ENCODE measurements at regions not wholly inside any gene's neighbourhood (a gene's known extent, or its start where the extent isn't known, plus 50 kb on each side); places are given as distances from the start of the nearest gene placed in this dataset.

- WGBS, 4 donors: 51 to 61% (median 55%) methylated on average over 3 of the region's 3 CpGs
- H3K36me3 ChIP-seq: no peaks in the 10 kb centered on the region
- H3K27ac ChIP-seq: no peak overlapping the region
- peaks cover 0 to 38% (median 13%) of the 10 kb centered on the region in 12 donors for H3K9me3 ChIP-seq
- no peak for TF ChIP-seq POLR2A (IDR thresholded peaks at IDR 0.05)
- ATAC-seq (no peak), DNase-seq (no peak)
- no peaks in the 10 kb centered on the region for H3K27me3 ChIP-seq
- H3K4me1 ChIP-seq: no peaks in the 10 kb centered on the region
- intact Hi-C loops (cut with DNase I): no loop called here
- H3K4me3 ChIP-seq: no peak overlapping the region
Observed at GRCh38 chr4:20181926-20182325, 69.8 kb upstream of the SLIT2 start.

GRCh38 chr4:20180509-20180908 lies 71.2 kb upstream of the SLIT2 start:
- H3K4me3 ChIP-seq: no peak overlapping the region
- H3K4me1 ChIP-seq: no peaks in the 10 kb centered on the region
- no peak for TF ChIP-seq POLR2A (IDR thresholded peaks at IDR 0.05)
- TF ChIP-seq CTCF (IDR thresholded peaks at IDR 0.05): no peak
- no peak overlapping the region for H3K27ac ChIP-seq
- H3K36me3 ChIP-seq: no peaks in the 10 kb centered on the region
- peaks cover 0 to 52% (median 17%) of the 10 kb centered on the region in 12 donors for H3K9me3 ChIP-seq
- H3K27me3 ChIP-seq: no peaks in the 10 kb centered on the region
- DNase-seq (no peak), ATAC-seq (no peak)
- intact Hi-C loops (cut with DNase I): no loop called here

- no peaks in the 10 kb centered on the region for H3K27me3 ChIP-seq
- no peak overlapping the region for H3K27ac ChIP-seq
- intact Hi-C loops (cut with DNase I): no loop called here
- H3K4me1 ChIP-seq: no peaks in the 10 kb centered on the region
- no peak overlapping the region for H3K4me3 ChIP-seq
- ATAC-seq (no peak), DNase-seq (no peak)
- TF ChIP-seq CTCF (IDR thresholded peaks at IDR 0.05) (no peak), POLR2A (IDR thresholded peaks at IDR 0.05) (no peak)
- H3K9me3 ChIP-seq: peaks cover 0 to 45% (median 17%) of the 10 kb centered on the region in 12 donors
- H3K36me3 ChIP-seq: no peaks in the 10 kb centered on the region
- 91 to 95% (median 92%) methylated on average over 14 to 24 of the region's 24 CpGs for WGBS, 4 donors
Observed at GRCh38 chr4:20178902-20179576, 72.7 kb upstream of the SLIT2 start.

- WGBS, 4 donors: 82 to 88% (median 83%) methylated on average over 2 of the region's 2 CpGs
- Histone ChIP-seq H3K9me3 (peaks cover 0 to 43% (median 17%) of the 10 kb centered on the region in 12 donors), H3K4me3 (no peak overlapping the region), H3K27ac (no peak overlapping the region), H3K27me3 (no peaks in the 10 kb centered on the region), H3K36me3 (no peaks in the 10 kb centered on the region), H3K4me1 (no peaks in the 10 kb centered on the region)
- ATAC-seq (no peak), DNase-seq (no peak)
- TF ChIP-seq CTCF (IDR thresholded peaks at IDR 0.05) (no peak), POLR2A (IDR thresholded peaks at IDR 0.05) (no peak)
- intact Hi-C loops (cut with DNase I): no loop called here
Observed at GRCh38 chr4:20176881-20177280, 74.8 kb upstream of the SLIT2 start.

Data from heart left ventricle (tissue), 16 donors.